GM12892 (cell line): ENCODE measurements at regions not wholly inside any gene's neighbourhood (a gene's known extent, or its start where the extent isn't known, plus 50 kb on each side); places are given as distances from the start of the nearest gene placed in this dataset.

Experiments used
- POLR2A ChIP-seq: IDR thresholded peaks from 2 replicates; pipeline ENCODE4 v1.6.1; 2011; ENCODE audit warnings: low read depth, low read length, control low read depth
- POLR2AphosphoS5 ChIP-seq: IDR thresholded peaks from 2 replicates; pipeline ENCODE4 v1.6.1; 2011; ENCODE audit warnings: low read depth, low read length, control low read depth

DNA sequence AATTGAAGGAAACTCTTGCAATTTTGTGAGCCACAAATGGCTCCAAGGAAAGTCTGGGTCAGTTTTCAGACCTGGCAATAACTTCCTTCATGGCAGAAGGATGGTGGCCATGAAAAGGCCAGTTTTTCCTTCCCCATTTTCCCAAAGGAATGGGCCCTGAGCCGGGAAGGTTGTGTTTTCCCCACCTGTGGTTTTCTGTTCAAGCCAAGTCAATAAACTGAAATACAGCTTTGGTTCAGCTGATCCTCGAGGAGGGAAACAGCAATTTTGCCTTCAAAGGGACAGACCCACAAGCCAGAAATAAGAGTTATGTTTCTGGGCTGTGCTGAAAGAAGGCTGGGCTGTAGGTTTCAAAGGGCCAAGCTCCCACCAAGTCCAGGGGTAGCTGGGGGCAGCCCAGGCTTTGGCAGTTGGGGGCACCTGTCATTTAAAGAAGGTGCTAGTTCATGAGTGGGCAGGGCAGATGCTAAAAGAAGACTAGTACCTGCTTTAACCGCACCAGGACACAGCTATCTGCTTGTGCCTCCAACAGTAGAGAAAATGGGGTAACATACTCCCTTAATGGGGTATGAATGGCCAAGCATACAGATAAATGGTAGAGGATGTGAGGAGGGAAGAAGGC is 97.0 kb downstream of the TTC32 start:
- TF ChIP-seq POLR2A (no peak), POLR2AphosphoS5 (no peak)
